ENCODE measurements at regions not wholly inside any gene's neighbourhood (a gene's known extent, or its start where the extent isn't known, plus 50 kb on each side); places are given as distances from the start of the nearest gene placed in this dataset.
A peak's percentile ranks its signal among the peaks of the same experiment; 100 is the strongest.

DNA sequence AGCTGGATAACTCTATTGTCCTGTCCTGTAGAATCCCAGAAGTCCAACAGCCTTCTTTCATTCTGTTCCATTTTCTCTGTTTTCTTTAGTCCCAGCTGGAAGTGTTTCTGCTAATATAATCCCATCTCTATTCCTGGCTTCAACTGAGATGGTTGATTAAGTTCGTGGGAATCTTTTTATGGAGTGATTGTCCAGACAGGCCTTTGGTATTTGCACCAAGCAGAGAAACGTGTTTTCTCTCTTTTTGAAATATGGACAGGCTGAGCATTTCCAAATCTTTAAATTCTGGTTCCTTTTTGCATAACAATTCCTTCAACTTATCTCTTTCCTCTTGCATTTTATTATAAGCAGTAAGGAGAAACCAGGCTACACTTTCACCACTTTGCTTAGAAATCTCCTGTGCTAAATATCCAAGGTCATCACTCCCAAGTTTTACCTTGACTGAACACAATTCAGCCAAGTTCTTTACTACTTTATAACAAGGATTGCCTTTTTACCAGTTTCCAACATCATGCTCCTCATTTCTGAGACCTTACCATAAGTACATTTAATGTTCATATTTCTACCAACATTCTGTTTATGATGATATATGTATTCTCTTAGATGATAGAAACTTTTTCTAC lies 108.8 kb downstream of the ZFP36L2 start:
- Histone ChIP-seq H3K4me3 (no peak overlapping the region), H3K27ac (no peak overlapping the region)
- no peak for DNase-seq (ENCODE audit: low spot score)
- TF ChIP-seq, protein P1, sequence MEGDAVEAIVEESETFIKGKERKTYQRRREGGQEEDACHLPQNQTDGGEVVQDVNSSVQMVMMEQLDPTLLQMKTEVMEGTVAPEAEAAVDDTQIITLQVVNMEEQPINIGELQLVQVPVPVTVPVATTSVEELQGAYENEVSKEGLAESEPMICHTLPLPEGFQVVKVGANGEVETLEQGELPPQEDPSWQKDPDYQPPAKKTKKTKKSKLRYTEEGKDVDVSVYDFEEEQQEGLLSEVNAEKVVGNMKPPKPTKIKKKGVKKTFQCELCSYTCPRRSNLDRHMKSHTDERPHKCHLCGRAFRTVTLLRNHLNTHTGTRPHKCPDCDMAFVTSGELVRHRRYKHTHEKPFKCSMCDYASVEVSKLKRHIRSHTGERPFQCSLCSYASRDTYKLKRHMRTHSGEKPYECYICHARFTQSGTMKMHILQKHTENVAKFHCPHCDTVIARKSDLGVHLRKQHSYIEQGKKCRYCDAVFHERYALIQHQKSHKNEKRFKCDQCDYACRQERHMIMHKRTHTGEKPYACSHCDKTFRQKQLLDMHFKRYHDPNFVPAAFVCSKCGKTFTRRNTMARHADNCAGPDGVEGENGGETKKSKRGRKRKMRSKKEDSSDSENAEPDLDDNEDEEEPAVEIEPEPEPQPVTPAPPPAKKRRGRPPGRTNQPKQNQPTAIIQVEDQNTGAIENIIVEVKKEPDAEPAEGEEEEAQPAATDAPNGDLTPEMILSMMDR (IDR thresholded peaks at IDR 0.05), result no peak

DNA sequence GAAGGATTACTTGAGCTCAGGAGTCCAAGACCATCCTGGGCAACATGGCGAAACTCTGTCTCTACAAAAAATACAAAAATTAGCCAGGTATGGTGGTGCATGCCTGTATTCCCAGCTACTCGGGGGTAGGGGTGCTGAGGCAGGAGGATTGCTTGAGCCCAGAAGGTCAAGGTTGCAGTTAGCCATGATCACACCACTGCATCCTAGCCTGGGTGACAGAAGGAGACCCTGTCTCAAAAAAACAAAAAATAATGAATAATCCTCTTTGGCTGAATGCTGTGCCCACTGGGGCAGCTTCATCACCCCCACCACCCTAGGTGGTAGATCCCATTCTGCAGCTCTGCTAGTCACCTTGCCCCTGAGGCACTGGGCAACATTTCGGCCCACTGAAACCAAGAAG lies 109.4 kb downstream of the ZFP36L2 start:
- Histone ChIP-seq H3K4me3 (no peak overlapping the region), H3K27ac (no peak overlapping the region)
- TF ChIP-seq, protein P1 (IDR thresholded peaks at IDR 0.05), result no peak
- no peak for DNase-seq (ENCODE audit: low spot score)

GRCh38 chr2:43115881-43116280 lies 110.5 kb downstream of the ZFP36L2 start:
- Histone ChIP-seq H3K27ac (no peak overlapping the region), H3K4me3 (no peak overlapping the region)
- TF ChIP-seq, protein P1 (IDR thresholded peaks at IDR 0.05), result no peak
- no peak for DNase-seq (ENCODE audit: low spot score)

DNA sequence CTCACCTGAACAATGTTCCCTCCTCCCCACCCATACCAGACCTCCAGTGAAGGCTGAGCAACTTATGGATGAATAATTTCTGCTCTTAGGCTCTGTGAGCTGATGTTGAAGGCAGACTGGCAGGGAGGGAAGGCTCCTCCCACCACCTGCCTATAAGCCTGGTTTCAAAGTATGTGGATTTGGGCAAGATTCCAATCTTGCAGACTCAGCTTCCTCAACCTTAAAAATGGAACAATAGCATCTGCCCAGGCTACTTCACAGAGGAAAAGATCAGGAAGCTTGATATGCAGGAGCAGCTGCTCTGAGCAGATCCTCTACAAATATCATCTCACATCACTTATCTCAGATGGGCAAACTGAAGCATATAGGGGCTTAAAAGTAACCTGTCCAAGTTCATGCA lies 112.2 kb downstream of the ZFP36L2 start:
- DNase-seq (ENCODE audit: low spot score), result no peak
- TF ChIP-seq, protein P1 (IDR thresholded peaks at IDR 0.05), result no peak
- H3K4me3 ChIP-seq, result no peak overlapping the region
- H3K27ac ChIP-seq, result no peak overlapping the region

- Histone ChIP-seq H3K4me3 (no peak overlapping the region), H3K27ac (no peak overlapping the region)
- TF ChIP-seq, protein P1 (IDR thresholded peaks at IDR 0.05), result no peak
- no peak for DNase-seq (ENCODE audit: low spot score)
Observed at GRCh38 chr2:43111788-43112554, 114.4 kb downstream of the ZFP36L2 start.

DNA sequence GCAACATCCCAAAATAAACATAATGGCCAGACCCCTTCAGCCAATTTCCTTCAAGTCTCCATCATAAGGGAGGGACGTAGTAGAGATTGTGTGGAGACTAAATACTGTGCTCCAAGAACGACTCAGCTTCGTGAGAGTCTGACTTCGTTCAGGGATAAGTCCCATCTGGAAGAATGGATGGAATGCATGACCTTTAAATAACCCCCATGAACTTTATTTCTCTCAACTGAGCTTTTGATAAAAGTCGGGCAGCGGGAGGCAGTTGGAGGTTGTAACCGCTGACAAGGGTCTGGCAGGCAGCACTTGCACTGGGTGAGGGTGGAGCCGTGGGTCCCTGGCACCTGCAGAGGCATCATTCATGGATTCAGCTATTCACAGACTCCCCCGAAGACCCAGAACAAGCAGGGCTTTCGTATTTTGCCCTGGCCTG lies 115.9 kb downstream of the ZFP36L2 start:
- DNase-seq (ENCODE audit: low spot score), result no peak
- peak overlapping the region; percentile 59 to 83 for H3K27ac ChIP-seq
- TF ChIP-seq, protein P1 (IDR thresholded peaks at IDR 0.05), result no peak
- H3K4me3 ChIP-seq, result no peak overlapping the region

DNA sequence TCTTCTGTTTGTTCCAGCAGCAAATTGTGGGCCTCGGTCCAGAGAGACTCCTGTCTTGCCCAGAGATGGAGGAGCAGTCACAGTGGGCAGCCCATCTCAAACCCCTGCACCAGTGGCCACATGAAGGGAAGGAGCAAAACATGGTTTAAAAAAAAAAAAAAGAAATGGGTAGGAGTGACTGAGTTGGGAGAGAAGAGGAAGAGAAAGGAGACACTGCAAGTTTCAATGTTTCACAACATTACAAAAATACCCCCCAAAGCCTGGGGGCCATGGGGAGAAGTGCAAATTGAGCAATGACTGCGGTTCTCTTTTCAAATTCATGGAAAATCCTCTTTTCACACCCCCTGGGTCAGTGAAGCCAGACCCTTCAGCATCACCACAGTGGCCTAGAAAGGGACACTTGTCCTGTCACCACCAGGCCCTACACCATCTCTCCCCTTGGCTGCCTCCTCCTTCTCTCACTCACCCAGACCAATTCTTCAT lies 117.1 kb downstream of the ZFP36L2 start:
- no peak for DNase-seq (ENCODE audit: low spot score)
- Histone ChIP-seq H3K27ac (peak overlapping the region; percentile 59 to 83), H3K4me3 (no peak overlapping the region)
- TF ChIP-seq, protein P1 (IDR thresholded peaks at IDR 0.05), result no peak

Data from coronary artery (tissue), 2 donors.